GM18505 (cell line): ENCODE measurements at regions not wholly inside any gene's neighbourhood (a gene's known extent, or its start where the extent isn't known, plus 50 kb on each side); places are given as distances from the start of the nearest gene placed in this dataset.

Experiments
- ATAC-seq: cut with Tn5 transposase; IDR thresholded peaks from one replicate; pipeline ENCODE4 v1.9.1; 2021; ENCODE audit not compliant: unreplicated experiment
- POLR2A ChIP-seq: IDR thresholded peaks from 4 replicates; pipeline ENCODE4 v1.6.1; 2011; ENCODE audit warnings: borderline replicate concordance; ENCODE audit not compliant: insufficient read depth, insufficient read length; ENCODE audit errors: extremely low read depth

GRCh38 chr13:107091428-107091827, 523.5 kb upstream of the ARGLU1 start:
- TF ChIP-seq POLR2A: no peak
- ATAC-seq: no peak

GRCh38 chr13:107088061-107088460, 520.1 kb upstream of the ARGLU1 start:
- TF ChIP-seq POLR2A: no peak
- ATAC-seq: no peak

GRCh38 chr13:107079423-107080049, 511.6 kb upstream of the ARGLU1 start:
- no peak for TF ChIP-seq POLR2A
- ATAC-seq: no peak

GRCh38 chr13:107078229-107078765, 510.4 kb upstream of the ARGLU1 start:
- TF ChIP-seq POLR2A: no peak

GRCh38 chr13:107076801-107077200, 508.9 kb upstream of the ARGLU1 start:
- no peak for TF ChIP-seq POLR2A
- ATAC-seq: no peak

More at GRCh38 chr13:107078229-107078765, 510.4 kb upstream of the ARGLU1 start:
- no peak for ATAC-seq

GRCh38 chr13:107075576-107075975, 507.6 kb upstream of the ARGLU1 start:
- TF ChIP-seq POLR2A: no peak
- ATAC-seq: no peak

- no peak for ATAC-seq
- no peak for TF ChIP-seq POLR2A
These were observed 502.9 kb upstream of the ARGLU1 start for GRCh38 chr13:107070792-107071191.

GRCh38 chr13:107069108-107069776, 501.3 kb upstream of the ARGLU1 start:
- no peak for ATAC-seq
- no peak for TF ChIP-seq POLR2A

- no peak for ATAC-seq
- TF ChIP-seq POLR2A: no peak
These were observed 499.4 kb upstream of the ARGLU1 start for GRCh38 chr13:107067381-107067780.

- ATAC-seq: no peak
- TF ChIP-seq POLR2A: no peak
These were observed 498.4 kb upstream of the ARGLU1 start for GRCh38 chr13:107066355-107066754.

GRCh38 chr13:107065036-107065435, 497.1 kb upstream of the ARGLU1 start:
- ATAC-seq: no peak

GRCh38 chr13:107057028-107057631, 489.2 kb upstream of the ARGLU1 start:
- TF ChIP-seq POLR2A: no peak
- ATAC-seq: no peak

More at GRCh38 chr13:107065036-107065435, 497.1 kb upstream of the ARGLU1 start:
- no peak for TF ChIP-seq POLR2A

- no peak for ATAC-seq
- TF ChIP-seq POLR2A: no peak
These were observed 475.4 kb upstream of the ARGLU1 start for GRCh38 chr13:107043021-107043956.
